Mucosa of rectum (tissue), 2 donors: ENCODE measurements at regions not wholly inside any gene's neighbourhood (a gene's known extent, or its start where the extent isn't known, plus 50 kb on each side); places are given as distances from the start of the nearest gene placed in this dataset.

Experiments
- H3K27ac ChIP-seq, 2 donors: one replicate each; pipeline ENCODE4 v1.7.0; 2013; ENCODE audit warnings: inconsistent platforms in 2 of 2, low read depth in 2 of 2, low read length in 2 of 2
- H3K27me3 ChIP-seq, 2 donors: one replicate each; pipeline ENCODE4 v1.7.0; 2013; ENCODE audit warnings: low read length in 2 of 2; ENCODE audit not compliant: control insufficient read depth in 2 of 2, insufficient read depth in 2 of 2
- H3K36me3 ChIP-seq, 2 donors: one replicate each; pipeline ENCODE4 v1.7.0; 2013; ENCODE audit warnings: low read length in 2 of 2; ENCODE audit not compliant: control insufficient read depth in 2 of 2, insufficient read depth in 2 of 2
- H3K4me1 ChIP-seq, 2 donors: one replicate each; pipeline ENCODE4 v1.7.0; 2013; ENCODE audit warnings: low read length in 2 of 2, mild to moderate bottlenecking in 1 of 2; ENCODE audit not compliant: control insufficient read depth in 2 of 2, insufficient read depth in 2 of 2
- H3K4me3 ChIP-seq, 2 donors: one replicate each; pipeline ENCODE4 v1.7.0; 2013; ENCODE audit warnings: low read length in 2 of 2
- H3K9ac ChIP-seq, 2 donors: one replicate each; pipeline ENCODE4 v1.7.0; 2013; ENCODE audit warnings: low read length in 2 of 2, low read depth in 1 of 2, mild to moderate bottlenecking in 1 of 2
- H3K9me3 ChIP-seq, 2 donors: one replicate each; pipeline ENCODE4 v1.7.0; 2013; ENCODE audit warnings: low read length in 2 of 2; ENCODE audit not compliant: control insufficient read depth in 2 of 2
- donor health status: healthy.
- donor health status: Normal muscosa, but diverticular disease.

GRCh38 chr2:133732982-133733900, 165.0 kb upstream of the NCKAP5 start:
- no peaks in the 10 kb centered on the region for H3K27me3 ChIP-seq
- H3K9me3 ChIP-seq: no peaks in the 10 kb centered on the region
- H3K9ac ChIP-seq: no peak overlapping the region
- H3K4me3 ChIP-seq: no peak overlapping the region
- H3K27ac ChIP-seq: no peak overlapping the region
- H3K36me3 ChIP-seq: no peaks in the 10 kb centered on the region
- H3K4me1 ChIP-seq: no peaks in the 10 kb centered on the region

DNA sequence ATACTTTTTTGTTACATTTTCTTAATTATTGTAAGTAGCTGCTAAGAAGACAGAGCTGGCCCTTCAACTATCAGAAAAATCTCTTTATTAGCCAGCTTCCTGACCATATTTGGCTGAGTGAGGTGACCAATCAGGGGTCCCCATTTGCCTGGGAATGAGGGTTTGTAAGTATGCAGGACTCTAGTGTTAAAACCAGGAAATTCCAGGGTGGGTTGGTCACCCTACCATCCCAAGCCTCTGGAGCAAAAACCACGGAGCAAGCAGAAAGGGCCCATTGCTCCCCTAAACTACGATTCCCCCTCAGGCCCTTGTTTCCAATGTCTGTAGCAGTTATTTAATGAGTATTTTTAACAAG, 165.6 kb upstream of the NCKAP5 start:
- H3K27ac ChIP-seq: no peak overlapping the region
- H3K36me3 ChIP-seq: no peaks in the 10 kb centered on the region

GRCh38 chr2:133734716-133735495, 166.6 kb upstream of the NCKAP5 start:
- no peaks in the 10 kb centered on the region for H3K27me3 ChIP-seq
- no peaks in the 10 kb centered on the region for H3K4me1 ChIP-seq
- no peak overlapping the region for H3K4me3 ChIP-seq
- H3K27ac ChIP-seq: no peak overlapping the region
- no peaks in the 10 kb centered on the region for H3K36me3 ChIP-seq
- no peaks in the 10 kb centered on the region for H3K9me3 ChIP-seq
- H3K9ac ChIP-seq: no peak overlapping the region

More for the DNA sequence above, 165.6 kb upstream of the NCKAP5 start:
- Histone ChIP-seq H3K9ac (no peak overlapping the region), H3K4me3 (no peak overlapping the region), H3K9me3 (no peaks in the 10 kb centered on the region), H3K4me1 (no peaks in the 10 kb centered on the region), H3K27me3 (no peaks in the 10 kb centered on the region)

DNA sequence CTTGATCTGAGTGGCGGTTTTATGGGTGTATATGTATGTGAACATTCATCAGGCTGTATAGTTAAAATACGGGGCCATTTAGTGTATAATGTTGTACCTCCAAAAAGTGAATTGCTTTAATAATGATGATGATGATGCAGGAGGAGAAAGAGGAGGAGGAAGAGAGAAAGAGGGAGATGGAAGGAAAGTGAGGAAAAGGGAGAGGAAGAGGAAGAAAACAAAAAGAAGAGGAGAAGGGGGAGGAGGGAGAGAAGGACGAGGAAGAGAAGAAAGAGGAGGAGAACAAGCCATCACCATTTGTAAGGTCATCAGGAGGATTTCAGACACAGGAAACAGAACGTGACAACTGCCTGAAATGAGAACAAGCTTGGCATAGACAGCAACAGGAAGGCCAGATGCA, 168.4 kb upstream of the NCKAP5 start:
- no peaks in the 10 kb centered on the region for H3K4me1 ChIP-seq
- H3K27me3 ChIP-seq: no peaks in the 10 kb centered on the region
- no peaks in the 10 kb centered on the region for H3K36me3 ChIP-seq
- no peak overlapping the region for H3K4me3 ChIP-seq
- no peak overlapping the region for H3K27ac ChIP-seq
- H3K9me3 ChIP-seq: no peaks in the 10 kb centered on the region
- no peak overlapping the region for H3K9ac ChIP-seq

GRCh38 chr2:133737242-133737993, 169.2 kb upstream of the NCKAP5 start:
- Histone ChIP-seq H3K27ac (no peak overlapping the region), H3K4me1 (no peaks in the 10 kb centered on the region), H3K27me3 (no peaks in the 10 kb centered on the region), H3K4me3 (no peak overlapping the region), H3K9ac (no peak overlapping the region), H3K36me3 (no peaks in the 10 kb centered on the region), H3K9me3 (no peaks in the 10 kb centered on the region)

GRCh38 chr2:133739039-133739438, 170.8 kb upstream of the NCKAP5 start:
- no peaks in the 10 kb centered on the region for H3K36me3 ChIP-seq
- no peak overlapping the region for H3K9ac ChIP-seq
- no peaks in the 10 kb centered on the region for H3K4me1 ChIP-seq
- no peaks in the 10 kb centered on the region for H3K27me3 ChIP-seq
- H3K4me3 ChIP-seq: no peak overlapping the region
- H3K27ac ChIP-seq: no peak overlapping the region
- H3K9me3 ChIP-seq: no peaks in the 10 kb centered on the region

- H3K27ac ChIP-seq: no peak overlapping the region
- no peaks in the 10 kb centered on the region for H3K4me1 ChIP-seq
- H3K4me3 ChIP-seq: no peak overlapping the region
- no peaks in the 10 kb centered on the region for H3K9me3 ChIP-seq
- H3K36me3 ChIP-seq: no peaks in the 10 kb centered on the region
- no peak overlapping the region for H3K9ac ChIP-seq
- H3K27me3 ChIP-seq: no peaks in the 10 kb centered on the region
Observed at GRCh38 chr2:133740500-133740899, 172.2 kb upstream of the NCKAP5 start.

DNA sequence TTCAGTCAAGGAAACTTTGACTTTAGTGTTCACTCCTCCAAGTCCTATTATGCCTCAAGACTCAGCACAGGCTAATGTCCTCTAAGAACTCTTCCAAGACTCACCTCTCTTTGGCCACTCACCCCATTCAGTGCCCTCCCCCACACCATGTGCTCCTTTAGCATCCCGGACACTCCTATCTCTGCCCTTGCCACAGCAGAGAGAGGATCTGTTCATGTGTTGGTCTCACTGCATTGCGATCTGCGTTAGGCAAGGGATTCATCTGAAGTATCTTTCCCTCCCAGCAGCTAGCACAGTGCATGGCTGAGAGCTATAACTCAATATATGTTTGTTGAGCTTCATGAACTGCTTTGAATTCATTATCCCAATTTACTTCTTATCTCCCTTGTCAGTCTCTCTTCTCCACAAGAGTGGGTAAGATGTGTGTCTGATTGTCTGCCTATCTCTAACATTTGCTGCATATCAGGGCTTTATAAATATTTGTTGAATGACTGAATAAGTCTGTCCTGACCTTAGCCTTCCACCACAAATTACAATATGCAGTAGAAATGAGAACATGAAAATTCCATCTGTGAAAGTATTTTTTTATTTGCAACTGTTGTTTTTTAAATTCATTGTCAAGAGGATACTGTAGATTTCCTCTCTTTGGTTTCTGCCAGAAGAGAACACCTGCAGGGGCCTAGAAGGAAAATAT, 179.9 kb upstream of the NCKAP5 start:
- Histone ChIP-seq H3K36me3 (no peaks in the 10 kb centered on the region), H3K4me3 (no peak overlapping the region), H3K9me3 (no peaks in the 10 kb centered on the region), H3K4me1 (no peaks in the 10 kb centered on the region), H3K27ac (no peak overlapping the region), H3K27me3 (no peaks in the 10 kb centered on the region), H3K9ac (no peak overlapping the region)

DNA sequence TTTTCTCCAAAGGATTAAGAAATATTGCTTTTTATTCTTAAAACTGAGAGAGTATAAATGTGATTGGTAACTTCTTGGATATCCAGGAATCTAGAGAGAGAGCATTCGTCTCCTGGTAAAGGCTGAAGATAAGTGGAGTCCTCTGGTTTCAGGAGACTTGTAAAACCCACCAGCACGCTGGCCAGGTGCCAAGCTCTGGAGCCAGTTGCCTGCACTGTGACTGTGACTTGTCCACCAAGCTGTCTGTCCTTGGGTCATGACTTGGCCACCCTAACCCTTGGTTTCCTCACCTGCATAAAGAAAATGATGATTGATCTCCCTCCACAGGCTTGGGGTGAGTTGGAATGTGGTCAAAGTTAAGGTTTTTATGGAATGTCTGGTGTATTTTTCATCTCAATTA, 185.4 kb upstream of the NCKAP5 start:
- Histone ChIP-seq H3K4me1 (no peaks in the 10 kb centered on the region), H3K27me3 (no peaks in the 10 kb centered on the region), H3K36me3 (no peaks in the 10 kb centered on the region), H3K9ac (no peak overlapping the region), H3K27ac (no peak overlapping the region), H3K9me3 (no peaks in the 10 kb centered on the region), H3K4me3 (no peak overlapping the region)
